Stimulated activated effector memory CD8-positive, alpha-beta T cell treated with anti-CD3 and anti-CD28 coated beads, Interleukin-12 subunit alpha, Interleukin-12 subunit beta, amount 100 ng/mL, for 72 hours (primary cell): ENCODE measurements at regions not wholly inside any gene's neighbourhood (a gene's known extent, or its start where the extent isn't known, plus 50 kb on each side); places are given as distances from the start of the nearest gene placed in this dataset.

Experiments
- ATAC-seq: fragments of 150-1000 bp; cut with Tn5 transposase; 2 replicates; pipeline ENCODE4 v1.10.0; 2021
- DNase-seq, 2 donors: peaks; one replicate each; pipeline ENCODE4 v3.0.0; 2021 to 2022; ENCODE audit warnings: low spot score in 2 of 2
- H3K27ac Mint-ChIP-seq: one replicate; pipeline ENCODE4 v1.8.0; 2022; ENCODE audit warnings: mild to moderate bottlenecking, mixed read lengths
- H3K36me3 Mint-ChIP-seq: one replicate; pipeline ENCODE4 v1.8.0; 2022; ENCODE audit warnings: mild to moderate bottlenecking, mixed read lengths
- H3K4me1 Mint-ChIP-seq: one replicate; pipeline ENCODE4 v1.8.0; 2022; ENCODE audit warnings: mixed read lengths
- H3K4me3 Mint-ChIP-seq: one replicate; pipeline ENCODE4 v1.8.0; 2022; ENCODE audit warnings: mild to moderate bottlenecking, mixed read lengths
- H3K9me3 Mint-ChIP-seq: one replicate; pipeline ENCODE4 v1.8.0; 2022; ENCODE audit warnings: mixed read lengths

DNA sequence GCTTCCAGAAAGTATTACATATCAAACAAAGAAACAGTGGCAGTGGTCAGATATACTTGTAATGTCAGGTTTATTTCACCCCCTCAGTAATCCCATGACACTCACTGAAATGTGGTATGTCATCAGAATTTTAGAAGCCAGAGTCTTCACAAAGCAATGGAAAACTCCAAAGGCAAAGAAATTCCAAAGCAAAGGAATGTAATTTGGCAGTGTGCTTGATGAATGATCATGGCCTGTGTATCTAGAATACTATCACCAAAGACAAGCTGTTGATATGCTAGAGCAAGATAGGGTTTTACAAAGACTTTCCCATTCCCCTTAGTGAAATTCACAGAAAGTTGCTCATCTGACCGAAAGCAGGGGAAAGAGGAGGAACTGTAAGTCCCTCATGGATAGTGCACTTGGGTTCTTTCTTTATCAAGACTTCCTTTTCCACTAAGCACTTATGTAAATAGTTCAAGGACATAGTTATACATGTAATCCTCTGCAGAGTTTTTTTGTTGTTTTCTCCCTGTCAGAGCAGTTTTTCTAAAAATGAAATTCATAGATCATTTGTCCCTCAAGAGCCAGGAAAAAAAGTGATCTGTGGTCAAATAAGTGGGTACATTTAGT lies 243.4 kb downstream of the NHLRC3 start:
- H3K9me3 Mint-ChIP-seq: peaks cover 1% of the 10 kb centered on the region

DNA sequence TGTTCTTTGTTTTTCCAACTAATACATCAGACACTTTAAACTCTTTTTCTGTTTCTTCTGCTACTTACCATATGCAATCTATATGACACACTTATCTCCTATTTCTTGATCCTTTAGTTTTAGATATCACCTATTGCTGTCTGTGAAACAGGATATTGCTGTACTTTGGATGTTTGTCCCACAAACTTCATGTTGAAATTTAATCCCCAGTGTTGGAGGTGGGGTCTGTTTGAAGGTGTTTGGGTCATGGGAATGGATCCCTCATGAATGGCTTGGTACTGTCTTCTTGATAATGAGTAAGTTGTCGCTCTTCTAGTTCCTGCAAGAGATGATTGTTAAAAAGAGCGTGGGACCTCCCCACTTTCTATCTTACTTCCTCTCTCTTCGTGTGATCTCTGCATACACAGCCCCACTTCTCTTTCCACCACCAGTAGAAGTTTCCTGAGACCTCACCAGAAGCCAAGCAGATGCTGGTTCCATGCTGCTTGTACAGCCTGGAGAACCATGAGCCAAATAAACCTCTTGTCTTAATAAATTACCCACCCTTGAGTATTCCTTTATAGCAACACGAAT lies 244.2 kb downstream of the NHLRC3 start:
- Mint-ChIP-seq H3K36me3 (no peaks in the 10 kb centered on the region), H3K27ac (no peak overlapping the region), H3K4me3 (no peak overlapping the region), H3K9me3 (peaks cover 8% of the 10 kb centered on the region), H3K4me1 (no peaks in the 10 kb centered on the region)
- DNase-seq (no peak), ATAC-seq (no peak)

More for the DNA sequence above, 243.4 kb downstream of the NHLRC3 start:
- H3K36me3 Mint-ChIP-seq: no peaks in the 10 kb centered on the region
- no peak overlapping the region for H3K27ac Mint-ChIP-seq
- DNase-seq (no peak), ATAC-seq (no peak)
- no peak overlapping the region for H3K4me3 Mint-ChIP-seq
- no peaks in the 10 kb centered on the region for H3K4me1 Mint-ChIP-seq

- H3K4me1 Mint-ChIP-seq: no peaks in the 10 kb centered on the region
- H3K27ac Mint-ChIP-seq: no peak overlapping the region
- ATAC-seq: no peak
- no peak for DNase-seq
- H3K4me3 Mint-ChIP-seq: no peak overlapping the region
- H3K9me3 Mint-ChIP-seq: peaks cover 8% of the 10 kb centered on the region
- no peaks in the 10 kb centered on the region for H3K36me3 Mint-ChIP-seq
Measured at GRCh38 chr13:39283072-39283471, 244.8 kb downstream of the NHLRC3 start.

- no peak overlapping the region for H3K27ac Mint-ChIP-seq
- H3K36me3 Mint-ChIP-seq: no peaks in the 10 kb centered on the region
- H3K4me1 Mint-ChIP-seq: no peaks in the 10 kb centered on the region
- DNase-seq (no peak), ATAC-seq (no peak)
- H3K4me3 Mint-ChIP-seq: no peak overlapping the region
- H3K9me3 Mint-ChIP-seq: peaks cover 8% of the 10 kb centered on the region
Measured at GRCh38 chr13:39284801-39285388, 246.6 kb downstream of the NHLRC3 start.
